NOMO-1 treated with dmso at 0.1 percent for 144 hours (cell line): ENCODE measurements at regions not wholly inside any gene's neighbourhood (a gene's known extent, or its start where the extent isn't known, plus 50 kb on each side); places are given as distances from the start of the nearest gene placed in this dataset.

Experiments used
- DNase-seq: peaks from one replicate; lab custom pipeline; 2025; ENCODE audit not compliant: unreplicated experiment; lab: John Stamatoyannopoulos, UW

GRCh38 chr1:69497441-69498221 is 70.1 kb upstream of the LRRC7 start:
- no peak for DNase-seq

GRCh38 chr1:69498711-69499110 is 69.0 kb upstream of the LRRC7 start:
- DNase-seq = no peak

GRCh38 chr1:69499203-69499803 is 68.4 kb upstream of the LRRC7 start:
- no peak for DNase-seq

- no peak for DNase-seq
These were observed 64.7 kb upstream of the LRRC7 start for GRCh38 chr1:69502991-69503390.

GRCh38 chr1:69504730-69505252 is 62.9 kb upstream of the LRRC7 start:
- no peak for DNase-seq

- no peak for DNase-seq
These were observed 61.4 kb upstream of the LRRC7 start for GRCh38 chr1:69506311-69506710.

- no peak for DNase-seq
These were observed 61.0 kb upstream of the LRRC7 start for GRCh38 chr1:69506721-69507120.

- no peak for DNase-seq
These were observed 57.7 kb upstream of the LRRC7 start for GRCh38 chr1:69510026-69510425.

GRCh38 chr1:69511426-69512192 is 56.1 kb upstream of the LRRC7 start:
- no peak for DNase-seq

- no peak for DNase-seq
These were observed 54.1 kb upstream of the LRRC7 start for GRCh38 chr1:69513601-69514000.
